CD4-positive, alpha-beta T cell treated with Interleukin-12 subunit alpha and Interleukin-12 subunit beta, for 1 hour (primary cell): ENCODE measurements at regions not wholly inside any gene's neighbourhood (a gene's known extent, or its start where the extent isn't known, plus 50 kb on each side); places are given as distances from the start of the nearest gene placed in this dataset.

Experiments
- DNase-seq: peaks from one replicate; pipeline ENCODE4 v3.0.0-alpha.2; 2020

DNA sequence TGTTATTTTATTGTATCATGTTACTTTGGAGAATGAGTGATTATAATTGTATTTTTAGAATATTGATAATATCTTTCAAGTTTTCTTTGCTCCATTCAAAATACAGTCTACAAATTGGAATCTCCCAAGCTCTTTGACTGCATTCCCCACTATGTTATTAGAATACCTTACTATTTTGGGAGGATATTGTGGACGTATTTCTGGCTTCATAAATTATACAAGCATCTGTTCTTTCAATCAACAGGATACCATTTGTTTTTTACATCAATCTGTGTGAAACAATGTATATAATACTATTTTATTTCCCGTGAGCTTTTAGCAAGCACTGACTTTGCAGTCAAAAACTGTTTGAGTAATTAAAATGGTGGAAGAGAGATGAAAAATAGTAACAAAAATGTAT, 226.5 kb downstream of the PTPRC start:
- no peak for DNase-seq

- DNase-seq, result no peak
Observed at GRCh38 chr1:198867182-198867581, 228.3 kb downstream of the PTPRC start.

DNA sequence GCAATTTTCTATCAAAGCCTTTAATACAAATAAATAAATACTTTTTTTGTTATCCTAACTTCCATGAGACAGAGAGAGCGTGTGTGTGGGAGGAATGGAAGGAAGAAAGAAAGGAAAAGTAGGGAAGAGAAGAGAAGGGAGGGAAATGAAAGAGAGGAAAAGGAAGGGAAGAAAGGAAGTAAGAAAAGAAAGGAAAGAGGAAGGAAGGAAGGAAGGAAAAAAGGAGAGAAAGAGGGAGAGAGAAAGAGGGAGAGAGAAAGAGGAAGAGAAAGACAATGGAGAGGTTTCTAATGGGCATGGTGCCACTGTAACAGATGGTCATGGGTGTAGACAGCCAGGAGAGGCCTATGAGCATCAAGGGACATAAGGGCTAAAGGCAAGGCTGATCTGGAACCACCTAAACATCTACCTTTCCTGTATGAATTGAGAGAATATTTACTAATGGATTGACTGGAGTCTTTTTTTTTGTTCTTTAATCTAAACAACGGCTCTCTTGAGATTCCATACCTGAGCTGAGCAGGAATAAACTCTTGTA, 234.9 kb downstream of the PTPRC start:
- no peak for DNase-seq

GRCh38 chr1:198876371-198876871, 237.6 kb downstream of the PTPRC start:
- no peak for DNase-seq

DNA sequence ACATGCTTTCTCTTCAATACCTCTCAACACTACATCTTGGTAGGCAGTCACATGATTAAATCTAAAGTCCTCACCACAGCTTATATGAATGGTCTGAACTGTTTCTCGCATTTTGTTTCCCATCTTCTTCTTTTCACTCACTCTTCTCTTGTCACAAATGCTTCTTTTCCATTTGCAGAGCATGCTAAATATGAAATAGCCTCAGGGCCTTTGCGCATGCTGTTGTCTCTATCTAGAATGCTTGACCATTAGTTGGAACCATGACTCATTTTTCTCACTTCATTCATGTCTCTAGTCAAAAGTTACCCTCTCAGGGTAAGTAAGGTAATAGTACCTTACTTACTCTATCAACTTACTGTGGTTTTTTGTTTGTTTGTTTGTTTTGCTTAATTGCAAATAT, 239.7 kb downstream of the PTPRC start:
- DNase-seq, result no peak

GRCh38 chr1:198879711-198880306, 241.0 kb downstream of the PTPRC start:
- no peak for DNase-seq

GRCh38 chr1:198880397-198880796, 241.6 kb downstream of the PTPRC start:
- no peak for DNase-seq

- no peak for DNase-seq
Observed at GRCh38 chr1:198880818-198881597, 242.2 kb downstream of the PTPRC start.

DNA sequence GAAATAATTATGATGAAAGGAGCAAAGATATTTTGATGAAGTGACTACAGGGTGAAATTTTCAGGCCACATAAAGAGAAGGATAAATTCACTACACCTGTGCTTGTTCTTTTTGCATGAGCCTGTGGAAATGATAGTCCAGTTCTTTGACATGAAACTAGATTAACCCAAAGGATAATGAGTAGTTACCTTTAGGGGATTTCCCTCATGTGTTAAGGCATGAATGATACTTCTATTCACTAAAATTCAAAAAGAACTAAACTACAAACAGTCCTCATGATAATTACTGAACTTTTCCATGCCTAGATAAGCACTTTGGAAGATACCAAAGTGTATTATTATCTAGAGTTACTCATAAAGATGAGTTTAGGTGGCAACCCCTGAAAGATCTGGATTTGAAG, 244.3 kb downstream of the PTPRC start:
- no peak for DNase-seq

- DNase-seq, result no peak
Observed at GRCh38 chr1:198887866-198888265, 249.0 kb downstream of the PTPRC start.

GRCh38 chr1:198888379-198888943, 249.6 kb downstream of the PTPRC start:
- DNase-seq, result no peak

GRCh38 chr1:198889101-198889500, 250.3 kb downstream of the PTPRC start:
- no peak for DNase-seq

DNA sequence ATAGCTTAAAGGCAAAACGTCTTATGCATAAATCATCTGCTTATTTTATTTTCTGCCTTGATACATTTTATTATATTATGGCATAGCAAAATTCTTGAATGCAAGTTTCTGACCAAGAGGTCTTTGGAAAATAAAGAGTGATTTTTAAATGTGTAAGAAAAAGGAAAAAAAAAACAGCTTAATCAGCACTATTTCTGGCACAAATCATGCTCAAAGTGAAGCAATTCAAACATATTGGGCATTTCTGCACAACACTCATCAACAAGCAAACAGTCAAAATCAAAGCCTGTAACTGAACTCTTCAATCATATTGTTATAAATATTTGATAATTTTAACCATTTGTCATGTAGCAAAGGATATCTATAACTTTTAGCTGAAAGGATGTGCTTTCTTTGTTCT, 250.9 kb downstream of the PTPRC start:
- DNase-seq, result no peak

DNA sequence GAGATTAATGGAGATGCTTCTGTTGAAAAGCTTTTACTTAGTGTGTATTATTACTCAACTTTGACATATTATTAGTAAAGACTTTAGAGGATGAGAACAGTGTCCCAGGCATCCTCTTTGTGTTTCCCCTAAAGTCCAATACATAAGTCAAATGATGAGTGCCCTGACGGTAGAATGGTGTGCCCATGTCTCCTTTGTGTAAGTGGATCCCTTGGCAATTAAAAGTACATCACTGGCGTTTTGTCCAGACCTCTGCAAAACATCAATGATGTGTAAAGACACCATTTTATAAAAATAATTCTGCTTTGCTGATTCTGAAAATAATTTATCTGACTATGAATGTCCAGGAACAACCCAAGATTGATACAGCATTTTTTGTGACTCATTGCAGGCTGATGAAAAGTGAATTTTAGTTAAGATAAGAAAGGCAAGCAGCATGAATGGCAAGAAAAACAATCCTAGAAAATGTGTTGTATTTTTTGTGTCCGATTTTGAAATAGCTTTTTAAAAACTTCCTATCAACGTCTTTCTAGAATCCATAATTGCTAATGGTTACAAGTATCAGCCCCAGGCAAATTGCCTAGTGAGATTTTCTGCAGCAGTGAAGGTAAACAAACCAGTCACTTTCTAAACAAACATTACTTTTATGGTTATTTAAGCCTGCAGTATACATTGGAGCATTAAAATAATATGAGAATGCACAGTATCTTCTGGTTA, 251.5 kb downstream of the PTPRC start:
- DNase-seq, result no peak

DNA sequence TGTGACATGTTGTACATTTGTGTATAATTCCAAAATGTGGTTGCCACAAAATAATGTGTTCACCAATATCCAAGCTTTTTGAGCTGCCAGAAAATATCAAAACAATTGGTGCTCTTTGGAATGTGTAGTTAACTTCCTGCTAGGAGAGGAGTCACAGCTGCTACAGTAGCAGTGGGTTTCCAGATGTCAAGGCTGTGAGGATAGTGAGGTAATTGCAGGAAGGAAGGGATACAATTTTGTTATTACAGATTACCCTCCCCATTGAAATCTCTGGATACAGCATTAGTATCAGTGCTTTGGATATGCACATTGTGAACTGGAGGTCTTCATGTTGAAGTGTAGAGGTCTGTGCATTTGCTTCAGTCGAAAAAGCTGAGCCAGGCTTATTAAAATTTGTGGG, 253.2 kb downstream of the PTPRC start:
- DNase-seq, result no peak

GRCh38 chr1:198893141-198893540, 254.3 kb downstream of the PTPRC start:
- DNase-seq, result no peak

GRCh38 chr1:198893763-198894444, 255.1 kb downstream of the PTPRC start:
- no peak for DNase-seq

DNA sequence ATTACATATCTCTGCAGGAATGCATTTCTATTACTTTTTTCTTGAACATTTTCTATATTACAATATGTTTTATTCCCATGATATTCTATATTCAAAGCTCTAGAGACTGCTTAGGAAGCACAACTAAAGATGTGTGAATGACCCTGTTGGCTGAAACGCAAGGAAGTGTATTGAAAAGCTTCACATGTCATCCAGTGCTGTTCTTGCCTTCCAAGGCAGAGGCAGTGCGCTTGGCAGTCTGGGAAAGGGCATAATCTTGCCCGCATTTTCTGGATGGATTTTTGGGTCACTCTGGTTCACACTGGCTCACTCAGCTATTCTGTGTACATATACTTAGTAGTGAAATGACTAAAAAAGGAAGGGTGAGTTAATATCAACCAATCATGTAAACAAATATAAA, 262.4 kb downstream of the PTPRC start:
- DNase-seq, result no peak

- DNase-seq, result no peak
Observed at GRCh38 chr1:198902655-198903054, 263.8 kb downstream of the PTPRC start.

- no peak for DNase-seq
Observed at GRCh38 chr1:198903203-198903602, 264.4 kb downstream of the PTPRC start.

GRCh38 chr1:198903621-198904020, 264.8 kb downstream of the PTPRC start:
- no peak for DNase-seq

DNA sequence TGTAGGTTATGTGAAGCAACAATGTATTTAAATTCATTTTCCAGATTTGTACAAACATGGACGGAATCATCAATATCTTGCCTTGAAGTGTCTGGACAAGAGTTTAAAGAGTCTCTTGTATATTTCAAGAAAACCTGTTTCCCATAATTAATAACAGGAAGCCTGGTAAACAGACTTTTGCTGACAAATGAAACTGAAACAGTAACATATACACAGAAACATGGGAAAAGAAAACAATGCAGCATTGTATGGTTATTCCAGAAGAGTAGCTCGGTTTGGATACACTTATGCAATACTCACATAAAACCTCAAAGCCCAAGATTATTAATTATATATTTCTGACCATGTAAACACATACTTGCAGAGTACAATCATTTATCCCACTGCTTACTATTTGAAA, 265.5 kb downstream of the PTPRC start:
- DNase-seq, result no peak
